ENCODE measurements at regions not wholly inside any gene's neighbourhood (a gene's known extent, or its start where the extent isn't known, plus 50 kb on each side); places are given as distances from the start of the nearest gene placed in this dataset.

- no peak overlapping the region for H3K9ac ChIP-seq (ENCODE audit: low read length)
- H3K9me2 ChIP-seq (ENCODE audit: low read depth, low read length): no peaks in the 10 kb centered on the region
Measured at GRCh38 chr7:109213081-109213480, 643.4 kb downstream of the DNAJB9 start.

GRCh38 chr7:109215341-109215740 lies 645.7 kb downstream of the DNAJB9 start:
- Histone ChIP-seq H3K4me1 (ENCODE audit: insufficient read depth, low read length, severe bottlenecking) (no peaks in the 10 kb centered on the region), H3K9me2 (ENCODE audit: low read depth, low read length) (no peaks in the 10 kb centered on the region)
- TF ChIP-seq CTCF (IDR thresholded peaks at IDR 0.05; ENCODE audit: low read length) (no peak), EZH2 (IDR thresholded peaks at IDR 0.05; ENCODE audit: borderline replicate concordance, low read length) (no peak)

More at GRCh38 chr7:109213081-109213480, 643.4 kb downstream of the DNAJB9 start:
- H2AFZ ChIP-seq (ENCODE audit: low read length): no peak overlapping the region
- no peak overlapping the region for H3K27ac ChIP-seq (ENCODE audit: low read depth, low read length, poor library complexity, severe bottlenecking)
- no peaks in the 10 kb centered on the region for H3K4me1 ChIP-seq (ENCODE audit: insufficient read depth, low read length, severe bottlenecking)
- H3K79me2 ChIP-seq (ENCODE audit: insufficient read depth, low read length): no peaks in the 10 kb centered on the region
- TF ChIP-seq EZH2 (IDR thresholded peaks at IDR 0.05; ENCODE audit: borderline replicate concordance, low read length) (no peak), CTCF (IDR thresholded peaks at IDR 0.05; ENCODE audit: low read length) (no peak)
- H3K4me3 ChIP-seq (ENCODE audit: low read depth, low read length, poor library complexity, severe bottlenecking): no peak overlapping the region
- no peaks in the 10 kb centered on the region for H3K36me3 ChIP-seq (ENCODE audit: insufficient read depth, low read length)
- H3K27me3 ChIP-seq (ENCODE audit: insufficient read depth, low read length): no peaks in the 10 kb centered on the region
- H3F3A ChIP-seq (ENCODE audit: insufficient read depth, low read length): no peaks in the 10 kb centered on the region
- no peaks in the 10 kb centered on the region for H3K9me3 ChIP-seq (ENCODE audit: low read length)
- no peaks in the 10 kb centered on the region for H4K20me1 ChIP-seq (ENCODE audit: insufficient read depth, low read length)
- H3K4me2 ChIP-seq (ENCODE audit: low read length): no peak overlapping the region

GRCh38 chr7:109224100-109224499 lies 654.4 kb downstream of the DNAJB9 start:
- Histone ChIP-seq H3K27ac (ENCODE audit: low read depth, low read length, poor library complexity, severe bottlenecking) (no peak overlapping the region), H4K20me1 (ENCODE audit: insufficient read depth, low read length) (no peaks in the 10 kb centered on the region), H3K9me3 (ENCODE audit: low read length) (no peaks in the 10 kb centered on the region), H3K9ac (ENCODE audit: low read length) (no peak overlapping the region), H3K79me2 (ENCODE audit: insufficient read depth, low read length) (no peaks in the 10 kb centered on the region), H3F3A (ENCODE audit: insufficient read depth, low read length) (no peaks in the 10 kb centered on the region), H3K4me2 (ENCODE audit: low read length) (no peak overlapping the region), H2AFZ (ENCODE audit: low read length) (no peak overlapping the region), H3K4me3 (ENCODE audit: low read depth, low read length, poor library complexity, severe bottlenecking) (no peak overlapping the region), H3K9me2 (ENCODE audit: low read depth, low read length) (no peaks in the 10 kb centered on the region), H3K4me1 (ENCODE audit: insufficient read depth, low read length, severe bottlenecking) (no peaks in the 10 kb centered on the region), H3K36me3 (ENCODE audit: insufficient read depth, low read length) (no peaks in the 10 kb centered on the region), H3K27me3 (ENCODE audit: insufficient read depth, low read length) (no peaks in the 10 kb centered on the region)
- TF ChIP-seq EZH2 (IDR thresholded peaks at IDR 0.05; ENCODE audit: borderline replicate concordance, low read length) (no peak), CTCF (IDR thresholded peaks at IDR 0.05; ENCODE audit: low read length) (no peak)

More at GRCh38 chr7:109215341-109215740, 645.7 kb downstream of the DNAJB9 start:
- H3F3A ChIP-seq (ENCODE audit: insufficient read depth, low read length): no peaks in the 10 kb centered on the region
- H3K79me2 ChIP-seq (ENCODE audit: insufficient read depth, low read length): no peaks in the 10 kb centered on the region
- H3K9ac ChIP-seq (ENCODE audit: low read length): no peak overlapping the region
- no peaks in the 10 kb centered on the region for H3K9me3 ChIP-seq (ENCODE audit: low read length)
- H2AFZ ChIP-seq (ENCODE audit: low read length): no peak overlapping the region
- no peaks in the 10 kb centered on the region for H4K20me1 ChIP-seq (ENCODE audit: insufficient read depth, low read length)
- H3K36me3 ChIP-seq (ENCODE audit: insufficient read depth, low read length): no peaks in the 10 kb centered on the region
- H3K4me3 ChIP-seq (ENCODE audit: low read depth, low read length, poor library complexity, severe bottlenecking): no peak overlapping the region
- no peak overlapping the region for H3K4me2 ChIP-seq (ENCODE audit: low read length)
- H3K27ac ChIP-seq (ENCODE audit: low read depth, low read length, poor library complexity, severe bottlenecking): no peak overlapping the region
- H3K27me3 ChIP-seq (ENCODE audit: insufficient read depth, low read length): no peaks in the 10 kb centered on the region
